NCI-H526 treated with DMSO at 0.1 percent for 48 hours (cell line): ENCODE measurements at regions not wholly inside any gene's neighbourhood (a gene's known extent, or its start where the extent isn't known, plus 50 kb on each side); places are given as distances from the start of the nearest gene placed in this dataset.

Experiments used
- DNase-seq: peaks from one replicate; lab custom pipeline; 2025; lab: John Stamatoyannopoulos, UW

GRCh38 chr2:107320881-107321280, 434.9 kb upstream of the ST6GAL2 start:
- no peak for DNase-seq

DNA sequence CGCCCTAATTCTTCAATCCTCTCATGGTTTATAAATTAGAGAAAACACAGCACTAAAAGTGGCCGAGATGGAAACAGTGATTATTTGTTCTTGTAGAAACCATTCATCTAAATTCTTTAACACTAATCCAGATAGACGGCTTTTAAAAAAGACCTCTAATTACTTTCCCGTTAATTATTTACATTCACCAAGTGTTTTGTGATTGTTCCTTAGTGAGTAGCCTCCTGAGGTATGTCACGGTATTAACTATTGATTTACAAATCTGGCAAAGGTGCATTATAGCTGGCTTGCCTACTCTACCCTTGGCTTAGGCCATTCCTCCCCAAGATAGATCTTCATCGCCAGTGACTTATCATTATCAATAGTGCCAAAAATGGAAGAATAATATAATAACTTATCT, 436.4 kb upstream of the ST6GAL2 start:
- no peak for DNase-seq

DNA sequence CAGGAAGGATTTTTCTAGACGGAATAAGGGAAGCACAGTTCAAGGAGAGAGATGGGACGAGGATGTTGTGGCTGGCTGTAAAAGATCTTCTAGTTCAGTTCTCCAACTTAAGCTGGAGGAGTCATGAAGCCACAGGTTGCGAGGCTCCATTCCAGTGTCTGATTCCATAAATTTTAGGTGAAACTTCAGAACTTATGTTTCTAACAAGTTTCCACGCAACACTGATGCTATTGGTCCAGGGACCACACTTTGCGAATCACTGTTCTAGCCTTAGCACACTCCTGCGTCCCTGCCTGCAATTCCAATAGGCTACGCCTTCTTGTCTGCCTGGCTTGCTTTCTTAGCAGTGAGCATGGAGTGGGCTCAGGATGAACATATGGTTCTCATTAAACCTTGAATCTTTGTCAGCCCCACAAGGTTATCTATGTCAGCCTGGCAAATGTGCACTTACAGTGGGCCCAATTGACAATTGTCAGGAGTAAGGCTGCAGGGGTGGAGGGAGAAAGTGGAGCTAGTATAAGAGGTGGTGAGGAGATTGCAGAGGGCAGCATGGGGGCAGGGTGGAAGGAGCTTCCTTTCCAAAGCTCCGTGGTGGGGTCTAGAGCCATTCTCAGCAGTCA, 438.1 kb upstream of the ST6GAL2 start:
- no peak for DNase-seq

GRCh38 chr2:107325981-107326786, 440.2 kb upstream of the ST6GAL2 start:
- DNase-seq: no peak

DNA sequence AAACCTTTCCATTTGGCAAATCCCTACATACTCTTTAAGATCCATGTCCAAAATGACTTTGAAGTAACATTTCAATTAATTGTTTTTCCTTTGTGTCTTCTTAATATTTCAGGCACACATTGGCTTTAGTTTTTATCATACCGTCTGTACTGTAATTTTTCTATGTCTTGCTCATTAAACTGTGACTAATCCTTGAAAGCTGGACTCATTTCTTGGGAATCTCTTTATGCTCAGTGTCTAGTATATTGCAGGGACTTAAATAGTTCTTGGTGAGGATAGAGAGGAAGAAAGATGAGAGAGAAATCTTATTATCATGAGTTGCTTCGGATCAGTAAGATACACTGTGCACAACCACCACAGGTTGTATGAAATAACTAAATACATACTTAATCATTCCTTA, 448.3 kb upstream of the ST6GAL2 start:
- DNase-seq: no peak

DNA sequence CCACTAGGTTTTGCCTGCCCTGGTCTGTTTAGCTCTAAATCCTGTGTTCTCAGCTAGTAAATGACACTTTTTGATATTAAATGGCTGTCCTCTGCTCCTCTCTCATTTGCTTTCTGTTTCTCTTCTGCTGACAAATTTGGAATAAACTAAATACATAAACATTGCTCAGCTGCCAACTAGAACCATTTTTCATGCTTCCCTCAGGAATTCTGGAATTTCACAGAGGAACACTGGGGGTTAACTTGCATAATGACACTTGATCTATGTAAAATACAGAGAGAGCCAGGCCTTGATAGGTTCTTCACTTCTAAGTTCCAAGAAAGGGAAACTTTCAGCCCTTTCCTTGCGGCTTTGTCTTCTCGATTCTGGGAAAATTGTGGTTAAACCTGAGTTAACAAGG, 450.6 kb upstream of the ST6GAL2 start:
- no peak for DNase-seq

DNA sequence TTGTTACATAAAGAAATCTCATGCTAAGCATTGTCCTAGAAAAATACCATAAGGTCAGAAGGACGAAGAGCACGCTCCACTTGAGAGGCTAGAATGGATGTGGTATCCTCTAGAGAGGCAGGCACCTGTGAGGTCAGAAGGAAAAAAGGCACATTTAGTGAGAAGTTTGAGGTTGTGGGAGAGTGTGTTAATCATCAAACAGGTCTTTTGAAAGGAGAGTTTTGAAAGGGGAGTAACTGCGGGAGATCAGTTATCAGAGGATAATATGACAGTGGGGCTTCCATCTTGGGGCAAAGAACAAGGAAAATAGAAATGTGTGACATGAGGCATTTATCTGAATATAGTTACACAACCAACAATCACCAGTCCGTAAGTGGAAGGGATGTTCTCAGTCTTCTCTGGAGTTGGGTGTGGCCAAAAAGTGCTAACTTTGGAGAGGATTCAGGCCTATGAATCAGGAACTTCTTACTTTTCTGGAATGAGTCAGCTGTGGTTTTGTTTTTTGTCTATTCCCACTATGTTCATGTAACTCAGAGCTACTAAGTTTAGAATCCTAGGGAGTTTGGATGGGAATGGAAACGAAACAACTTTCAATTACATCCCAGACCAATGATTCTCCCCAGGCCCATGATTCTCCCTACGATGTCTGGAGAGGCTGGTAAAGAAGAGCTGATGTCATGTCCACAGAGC, 451.4 kb upstream of the ST6GAL2 start:
- DNase-seq: no peak

- DNase-seq: no peak
Measured at GRCh38 chr2:107338059-107338458, 452.1 kb upstream of the ST6GAL2 start.

DNA sequence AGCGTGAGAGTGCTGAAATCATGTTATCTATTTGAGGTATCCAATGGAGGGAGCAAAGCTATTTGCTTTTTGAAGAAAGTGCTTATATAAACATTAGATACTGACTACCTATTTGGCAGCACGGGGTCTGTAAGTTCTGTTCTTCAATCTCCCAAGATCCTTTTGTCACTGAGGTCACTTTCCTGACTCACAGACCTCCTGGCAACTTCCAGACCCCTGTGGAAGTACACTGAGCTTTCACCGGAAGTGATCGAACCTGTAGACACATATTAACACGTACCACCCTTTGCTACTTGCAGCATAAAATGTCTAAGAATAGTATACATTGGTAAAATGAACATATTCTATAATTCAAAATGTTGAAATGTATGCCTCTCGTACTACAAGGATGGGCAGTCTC, 452.6 kb upstream of the ST6GAL2 start:
- no peak for DNase-seq

GRCh38 chr2:107340955-107341354, 455.0 kb upstream of the ST6GAL2 start:
- no peak for DNase-seq

DNA sequence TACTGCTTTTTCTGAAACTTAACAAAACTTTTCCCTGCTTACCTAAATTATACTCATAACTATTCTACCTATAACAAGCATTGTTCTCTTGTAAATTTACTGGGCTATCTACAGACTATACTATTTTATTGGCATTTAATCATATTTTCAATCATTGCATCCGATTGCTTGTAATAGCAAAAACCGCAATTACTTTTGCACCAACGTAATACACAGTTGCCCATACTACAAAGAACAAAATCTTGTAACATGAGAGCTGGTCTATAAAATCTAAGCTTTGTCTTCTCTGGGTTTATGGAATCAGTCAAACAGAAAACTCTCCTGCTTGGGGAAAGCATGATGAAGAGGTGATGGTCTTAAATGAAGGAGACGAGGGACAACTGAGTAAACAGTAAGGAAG, 463.4 kb upstream of the ST6GAL2 start:
- no peak for DNase-seq

DNA sequence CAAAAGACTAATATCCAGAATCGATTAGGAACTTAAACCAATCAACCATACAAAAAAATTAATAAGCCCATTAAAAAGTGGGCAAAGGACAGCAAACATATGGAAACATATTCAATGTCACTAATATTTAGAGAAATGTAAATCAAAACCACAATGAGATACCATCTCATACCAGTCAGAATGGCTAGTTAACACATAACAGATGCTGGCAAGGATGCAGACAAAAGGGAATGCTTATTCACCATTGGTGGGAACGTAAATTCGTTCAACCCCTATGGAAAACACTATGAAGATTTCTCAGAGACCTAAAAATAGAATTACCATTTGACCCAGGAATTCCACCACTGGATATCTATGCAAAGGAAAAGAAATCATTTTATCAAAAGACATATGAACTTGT, 468.2 kb upstream of the ST6GAL2 start:
- DNase-seq: no peak

GRCh38 chr2:107358362-107358761, 468.3 kb upstream of the RGPD4 start:
- DNase-seq: no peak

DNA sequence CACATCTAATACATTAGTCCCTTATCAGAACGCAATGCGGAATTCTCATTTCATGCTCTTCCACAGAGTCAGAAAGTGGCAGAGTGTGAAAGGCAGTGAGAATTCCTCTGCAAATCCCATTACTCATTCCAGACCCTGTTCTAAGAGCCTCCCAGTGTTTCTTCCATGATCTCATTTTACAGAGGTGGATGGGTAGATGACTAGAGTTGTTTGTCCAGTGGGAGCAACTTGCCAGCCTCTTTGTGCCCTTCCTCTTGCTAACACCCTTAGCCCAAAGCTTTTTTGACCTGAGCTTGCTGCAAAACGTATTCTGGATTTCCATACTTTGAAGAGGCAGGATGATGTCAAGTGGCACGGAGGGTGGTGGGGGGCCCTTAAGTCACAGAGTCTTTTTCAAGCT, 467.7 kb upstream of the RGPD4 start:
- no peak for DNase-seq

DNA sequence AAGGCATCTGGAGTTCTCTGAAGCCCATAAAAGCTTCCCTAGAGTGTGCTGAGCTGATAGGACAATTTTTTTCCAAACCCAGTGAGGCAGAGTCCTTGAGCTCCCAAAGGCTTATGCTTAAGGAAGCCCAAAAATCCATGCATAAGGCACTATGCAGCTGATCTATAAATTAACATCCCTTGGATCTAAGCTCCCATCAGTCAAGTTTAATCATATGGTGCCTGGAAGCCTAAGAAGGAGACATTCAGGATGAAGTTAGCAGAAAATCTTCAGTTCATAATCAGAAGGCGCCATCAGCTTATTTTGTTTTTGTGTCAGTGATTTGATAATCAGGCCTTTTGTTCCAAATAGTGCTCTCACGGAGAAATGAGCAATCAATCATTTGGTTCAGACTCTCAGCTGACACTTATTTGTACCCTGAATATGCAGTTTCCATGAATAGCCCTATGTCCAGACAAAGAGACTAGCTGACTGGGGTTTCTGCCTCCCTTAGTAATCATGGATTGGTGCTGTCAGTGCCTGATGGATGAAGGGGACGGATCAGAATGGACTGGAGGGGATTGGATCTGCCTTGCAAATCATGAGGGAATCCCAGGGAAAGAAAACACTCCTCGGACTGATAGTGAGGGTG, 464.8 kb upstream of the RGPD4 start:
- DNase-seq: no peak

- DNase-seq: no peak
Measured at GRCh38 chr2:107362993-107363392, 463.7 kb upstream of the RGPD4 start.

DNA sequence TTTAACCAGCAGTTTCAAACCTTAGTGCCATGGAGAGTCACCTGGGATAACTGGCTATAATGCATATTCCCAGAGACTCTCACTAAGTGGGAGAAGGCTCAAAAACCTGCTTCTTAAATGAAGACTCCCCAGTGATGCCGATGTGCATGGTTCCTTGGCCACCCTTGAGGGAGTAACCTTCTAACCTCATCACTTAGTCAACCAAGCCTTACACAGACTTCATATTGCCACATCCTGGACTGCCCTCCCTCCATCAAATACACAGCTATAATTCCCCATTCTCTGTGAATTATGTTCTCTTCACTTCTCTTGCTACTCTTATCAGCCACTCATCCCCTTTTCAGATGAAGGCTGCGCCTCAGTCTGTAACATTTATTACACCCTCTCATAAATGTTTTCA, 462.9 kb upstream of the RGPD4 start:
- no peak for DNase-seq

- no peak for DNase-seq
Measured at GRCh38 chr2:107364361-107364950, 462.2 kb upstream of the RGPD4 start.

DNA sequence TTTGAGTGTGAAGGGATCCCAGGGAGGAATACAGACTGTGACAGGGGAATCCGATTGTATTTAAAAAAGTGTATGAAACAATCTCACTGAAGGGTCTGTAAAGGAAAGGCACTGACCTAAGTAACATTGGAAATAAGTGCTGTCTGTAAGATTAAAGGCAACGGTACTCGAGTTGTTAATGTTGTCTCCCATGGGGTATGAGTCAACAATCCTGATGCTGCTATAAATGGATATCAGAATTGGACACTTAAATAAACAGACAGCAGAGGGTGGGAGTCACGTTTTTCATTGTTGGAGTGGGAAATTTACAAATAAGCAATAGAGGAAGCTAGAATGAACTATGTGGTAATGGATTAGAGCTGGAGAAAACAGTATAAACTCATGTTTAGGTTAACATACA, 452.4 kb upstream of the RGPD4 start:
- no peak for DNase-seq

DNA sequence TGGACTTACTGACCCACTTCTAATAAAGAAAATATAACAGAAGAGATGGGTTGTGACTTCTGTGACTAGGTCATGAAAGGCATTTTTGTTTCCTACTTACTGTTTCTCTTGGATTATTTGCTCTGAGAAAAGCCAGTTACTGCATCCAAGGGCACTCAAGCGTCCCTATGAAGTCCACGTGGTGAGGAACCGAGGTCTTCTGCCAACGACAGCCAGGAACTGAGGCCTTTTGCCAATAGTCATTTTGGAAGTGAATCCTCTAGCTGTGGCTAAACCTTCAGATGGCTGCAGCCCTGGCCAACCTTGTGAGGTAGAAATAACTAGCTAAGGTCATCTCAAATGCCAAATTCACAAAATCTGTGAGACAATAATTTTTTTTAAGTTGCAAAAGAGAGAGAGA, 449.8 kb upstream of the RGPD4 start:
- no peak for DNase-seq

GRCh38 chr2:107380912-107381311, 445.8 kb upstream of the RGPD4 start:
- DNase-seq: no peak

DNA sequence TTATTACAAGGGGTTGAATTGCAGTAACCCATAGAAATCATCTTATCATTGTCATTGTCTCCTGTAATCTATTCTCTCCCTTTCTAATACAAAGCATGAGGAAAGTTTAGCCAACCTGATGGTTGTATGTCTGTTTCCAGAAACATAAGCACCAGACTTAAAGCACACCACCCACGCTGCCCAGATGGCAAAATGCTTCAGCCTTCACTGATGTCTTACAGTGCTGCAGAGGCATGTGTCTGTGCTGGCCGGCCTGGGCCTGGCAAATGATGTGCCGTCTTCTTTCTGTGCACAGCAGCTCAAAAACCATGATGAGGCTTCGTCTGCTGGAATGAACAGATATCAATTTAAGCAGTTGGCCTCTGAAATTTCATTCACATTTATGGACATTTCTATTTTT, 443.0 kb upstream of the RGPD4 start:
- DNase-seq: no peak
